PC-9 (cell line): ENCODE measurements at regions not wholly inside any gene's neighbourhood (a gene's known extent, or its start where the extent isn't known, plus 50 kb on each side); places are given as distances from the start of the nearest gene placed in this dataset.

Source experiments
- EZH2 ChIP-seq: fragments of 200-600 bp; sonication (generic); IDR thresholded peaks from 2 replicates; pipeline ENCODE4 v1.8.0; 2017; ENCODE audit warnings: antibody characterized with exemption, low read depth
- TF ChIP-seq, protein P1 (sequence below): fragments of 200-600 bp; sonication (generic); conservative IDR thresholded peaks from 2 replicates; pipeline ENCODE4 v1.6.1; 2017; ENCODE audit warnings: mixed run types, antibody characterized with exemption, mild to moderate bottlenecking, moderate library complexity

DNA sequence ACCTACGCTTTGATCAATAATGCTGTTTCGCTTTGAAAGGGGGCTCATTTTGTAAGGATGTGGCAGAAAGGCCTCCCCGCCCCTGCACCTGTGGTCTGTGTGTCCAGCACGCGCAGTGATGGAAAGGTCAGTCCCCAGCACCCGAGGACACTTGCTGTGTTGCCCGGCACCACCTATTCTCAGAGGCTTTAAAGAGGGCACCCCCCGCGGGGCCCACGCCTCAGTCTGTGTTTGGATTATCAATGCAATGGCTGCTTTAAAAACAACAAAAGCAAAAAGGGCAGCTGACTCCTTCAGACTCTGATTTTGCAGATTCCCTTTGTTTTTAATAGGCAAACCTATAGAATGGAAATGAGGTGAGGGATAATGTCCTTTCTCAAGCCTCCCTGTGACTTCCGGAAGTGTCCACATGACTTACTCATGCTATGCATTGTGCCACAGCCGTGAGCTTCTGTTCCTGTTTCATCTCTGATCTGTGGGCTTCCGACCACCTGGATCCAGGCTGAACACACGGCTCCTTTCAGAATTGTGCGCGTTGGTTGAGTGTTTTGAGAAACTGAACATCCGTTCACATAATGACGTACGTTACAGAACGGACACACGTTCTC lies 416.2 kb downstream of the IRX2 start:
- TF ChIP-seq, protein P1, sequence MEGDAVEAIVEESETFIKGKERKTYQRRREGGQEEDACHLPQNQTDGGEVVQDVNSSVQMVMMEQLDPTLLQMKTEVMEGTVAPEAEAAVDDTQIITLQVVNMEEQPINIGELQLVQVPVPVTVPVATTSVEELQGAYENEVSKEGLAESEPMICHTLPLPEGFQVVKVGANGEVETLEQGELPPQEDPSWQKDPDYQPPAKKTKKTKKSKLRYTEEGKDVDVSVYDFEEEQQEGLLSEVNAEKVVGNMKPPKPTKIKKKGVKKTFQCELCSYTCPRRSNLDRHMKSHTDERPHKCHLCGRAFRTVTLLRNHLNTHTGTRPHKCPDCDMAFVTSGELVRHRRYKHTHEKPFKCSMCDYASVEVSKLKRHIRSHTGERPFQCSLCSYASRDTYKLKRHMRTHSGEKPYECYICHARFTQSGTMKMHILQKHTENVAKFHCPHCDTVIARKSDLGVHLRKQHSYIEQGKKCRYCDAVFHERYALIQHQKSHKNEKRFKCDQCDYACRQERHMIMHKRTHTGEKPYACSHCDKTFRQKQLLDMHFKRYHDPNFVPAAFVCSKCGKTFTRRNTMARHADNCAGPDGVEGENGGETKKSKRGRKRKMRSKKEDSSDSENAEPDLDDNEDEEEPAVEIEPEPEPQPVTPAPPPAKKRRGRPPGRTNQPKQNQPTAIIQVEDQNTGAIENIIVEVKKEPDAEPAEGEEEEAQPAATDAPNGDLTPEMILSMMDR = no peak
- TF ChIP-seq EZH2 = no peak
